ENCODE measurements at regions not wholly inside any gene's neighbourhood (a gene's known extent, or its start where the extent isn't known, plus 50 kb on each side); places are given as distances from the start of the nearest gene placed in this dataset.

DNA sequence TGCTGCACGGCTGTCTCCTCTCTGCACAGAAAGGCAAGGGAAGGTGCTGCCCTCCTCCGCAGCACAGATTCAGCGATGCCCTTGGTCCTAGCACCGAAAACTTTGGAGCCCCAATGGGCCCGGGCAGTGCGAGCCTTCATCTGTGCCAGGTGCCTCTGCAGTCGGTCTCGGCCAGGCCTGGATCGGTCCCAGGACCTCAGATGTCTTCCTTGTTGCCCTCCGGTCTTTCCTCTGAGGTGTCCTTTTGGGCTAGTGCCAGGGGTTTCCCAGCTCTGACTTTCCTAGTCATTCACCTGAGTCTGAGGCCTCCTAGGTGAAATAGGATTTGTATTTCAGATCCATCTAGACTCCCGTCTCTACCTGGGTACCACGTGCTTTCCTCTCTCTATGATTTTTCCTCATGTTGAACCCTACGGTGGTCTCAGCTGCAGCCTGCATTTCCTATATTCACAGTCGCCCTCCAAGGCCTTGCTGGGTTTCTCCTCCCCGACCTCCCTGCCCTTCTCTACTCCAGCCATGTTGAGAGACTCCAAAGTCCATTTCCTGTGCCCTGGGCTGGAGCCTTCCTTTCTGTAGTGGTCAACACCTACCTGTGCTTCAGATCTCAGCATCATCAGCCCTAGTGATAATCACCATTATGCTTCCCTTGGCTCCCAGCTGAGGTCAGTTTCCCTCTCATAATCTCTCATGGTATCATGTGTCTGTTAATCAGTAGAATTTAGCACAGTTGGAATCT is 92.0 kb upstream of the PRSS58 start:
- TF ChIP-seq CTCF (optimal IDR thresholded peaks at IDR 0.05 in 1 of 3, IDR thresholded peaks at IDR 0.05 in 1 of 3, conservative IDR thresholded peaks at IDR 0.05 in 1 of 3; ENCODE audit: extremely low read depth in 1 of 3, insufficient read depth in 2 of 3, low read length in 3 of 3) (no peak), EZH2 (IDR thresholded peaks at IDR 0.05; ENCODE audit: low read length) (no peak)
